ENCODE measurements at regions not wholly inside any gene's neighbourhood (a gene's known extent, or its start where the extent isn't known, plus 50 kb on each side); places are given as distances from the start of the nearest gene placed in this dataset.
"Not testable (repeated sequence)": the region's sequence is repeated elsewhere in the genome, so short reads cannot be mapped to it uniquely, and the experiment has no call there.

DNA sequence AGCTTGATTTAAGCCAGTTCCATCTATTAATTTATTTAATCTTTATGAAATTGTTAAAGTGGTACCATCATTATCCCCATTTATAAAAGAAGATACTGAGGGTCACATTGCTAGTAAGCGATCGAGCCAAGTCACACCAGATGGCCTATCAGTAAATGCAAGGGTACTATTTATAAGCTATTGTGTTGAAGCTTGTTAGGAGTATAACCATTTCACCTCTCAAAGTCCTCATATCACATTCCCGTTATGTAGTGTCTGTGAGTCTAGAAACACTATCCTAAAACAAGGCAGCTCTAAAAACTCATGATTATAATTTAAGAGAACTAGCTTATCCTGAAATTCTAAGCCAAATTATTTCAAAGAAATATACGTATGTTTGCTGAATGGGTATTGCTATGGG, 1161.8 kb downstream of the EFNA5 start:
- DNase-seq = no peak

DNA sequence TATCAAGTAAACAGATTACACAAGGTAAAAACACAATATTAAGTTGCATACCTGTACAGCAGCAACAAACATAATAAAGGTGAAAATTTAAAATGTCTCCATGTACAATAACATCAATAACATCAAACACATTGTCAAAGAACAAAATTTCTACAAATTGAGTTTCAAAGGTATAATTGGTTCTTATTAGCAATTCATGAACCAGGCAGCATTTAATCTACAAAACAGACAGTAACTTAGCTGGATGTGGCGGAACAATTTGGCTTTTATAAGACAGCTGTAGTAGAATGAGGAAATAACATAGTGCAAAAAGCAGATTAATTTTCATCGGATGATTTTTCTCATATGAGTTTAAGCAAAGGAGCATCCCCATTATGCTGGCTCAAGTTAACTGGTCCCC, 1176.8 kb downstream of the EFNA5 start:
- no peak for DNase-seq

DNA sequence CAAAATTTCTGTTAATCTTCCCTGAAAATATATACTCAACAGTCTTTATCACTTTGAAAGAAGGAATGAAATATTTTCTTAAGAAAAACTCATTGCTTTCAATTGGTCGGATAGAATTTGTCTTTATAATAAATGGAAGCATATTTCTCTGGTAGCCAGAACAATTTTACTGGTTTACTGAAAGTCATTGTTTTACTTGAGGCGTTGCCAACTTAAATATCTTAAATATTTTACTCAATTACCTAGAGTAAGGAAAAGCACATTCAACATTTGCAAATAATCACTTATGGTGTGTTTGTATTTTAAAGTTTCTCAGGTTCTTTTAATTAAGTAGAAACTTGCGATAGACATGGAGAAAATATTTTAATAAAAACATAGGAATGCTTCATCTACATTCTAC, 1181.7 kb downstream of the EFNA5 start:
- no peak for DNase-seq

DNA sequence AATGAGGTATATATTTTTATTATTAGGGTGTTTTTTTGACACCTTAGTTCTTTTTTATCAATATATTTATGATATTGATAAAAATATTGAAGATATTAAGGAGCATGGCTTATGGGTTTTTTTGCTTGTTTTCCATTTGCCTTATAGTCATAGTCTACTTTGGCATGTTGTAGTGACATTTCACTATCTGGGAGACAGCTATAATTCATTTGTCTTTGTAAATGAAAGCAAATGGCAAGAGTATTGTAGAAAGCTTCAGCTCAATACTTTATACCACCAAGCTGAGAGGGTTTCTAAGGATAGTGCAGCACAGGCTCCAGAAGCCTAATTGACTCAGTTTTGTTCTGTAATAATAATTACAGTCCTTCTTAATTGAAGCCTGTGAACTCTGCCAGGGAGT, 1182.3 kb downstream of the EFNA5 start:
- no peak for DNase-seq

DNA sequence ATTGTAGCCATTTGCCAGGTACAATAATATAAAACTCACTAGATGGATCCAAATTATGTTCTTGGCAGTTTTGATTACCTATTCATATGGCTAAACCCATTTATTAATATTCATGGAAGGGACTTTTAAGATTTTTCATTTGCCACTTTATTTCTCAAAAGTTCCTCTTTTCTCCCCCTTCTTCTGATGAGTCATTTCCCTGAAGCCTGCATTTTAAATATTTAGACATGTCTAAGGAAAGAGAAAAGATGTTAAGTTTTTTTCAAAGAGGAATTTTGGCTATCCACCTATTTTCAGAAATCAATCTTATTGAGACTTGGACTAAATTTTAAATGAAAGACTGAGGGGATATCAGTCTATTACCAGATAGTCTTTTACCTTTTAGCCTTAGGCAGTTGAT, 1189.4 kb downstream of the EFNA5 start:
- DNase-seq = no peak

DNA sequence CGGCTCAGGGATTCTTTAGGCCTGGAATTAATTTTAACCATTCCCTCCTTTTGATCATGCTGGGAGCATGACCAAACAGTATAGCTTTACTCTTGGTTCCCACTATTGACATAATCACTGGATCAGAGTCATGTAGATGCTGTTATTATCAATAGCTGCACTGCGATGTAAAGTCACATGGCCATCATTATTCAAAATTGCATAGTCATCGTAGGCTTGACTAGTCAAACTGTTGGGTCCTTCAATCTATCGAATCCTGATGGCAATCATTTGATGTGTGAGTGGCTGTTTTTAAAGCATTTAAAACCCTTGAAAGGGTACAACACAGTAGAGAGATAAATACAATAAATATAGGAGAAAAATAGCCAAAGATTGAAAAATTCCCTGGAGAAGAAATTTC, 1194.1 kb downstream of the EFNA5 start:
- DNase-seq = no peak

DNA sequence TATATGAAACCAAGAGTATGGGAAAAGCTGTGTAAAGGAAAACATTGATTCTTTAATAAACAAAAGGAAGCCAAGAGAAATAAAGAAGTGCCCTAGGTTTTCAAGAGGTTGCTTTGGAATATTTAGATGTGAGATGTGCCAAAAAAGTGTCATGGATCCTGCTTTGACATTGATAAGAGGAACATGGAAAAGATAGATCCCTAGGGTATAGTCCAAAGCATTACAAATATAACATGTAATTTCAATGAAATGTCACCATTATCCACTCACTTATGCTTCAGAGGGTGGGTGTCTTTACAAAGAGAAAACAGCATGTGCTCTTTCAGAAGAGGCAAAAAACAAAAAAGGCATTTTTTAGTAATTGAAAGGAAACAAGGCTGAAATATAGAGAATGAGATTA, 1196.7 kb downstream of the EFNA5 start:
- no peak for DNase-seq

DNA sequence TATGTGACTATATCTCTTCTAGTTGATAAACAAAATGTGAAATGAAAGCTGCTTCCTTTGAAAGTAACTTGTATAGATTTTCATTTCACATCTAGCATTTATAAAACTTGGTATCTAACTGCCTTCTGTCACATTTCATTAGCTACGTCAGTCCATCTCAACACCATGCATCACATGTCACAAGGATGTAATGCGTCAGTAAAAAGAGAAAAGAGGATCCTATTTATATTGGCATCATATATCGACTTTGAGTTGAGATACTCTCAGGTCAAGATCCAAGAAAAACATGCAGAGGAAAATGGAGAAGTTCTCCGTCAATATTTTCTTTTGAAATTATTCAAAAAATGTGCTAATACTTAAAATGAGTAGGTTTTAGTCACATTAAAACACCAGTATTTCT, 1211.2 kb downstream of the EFNA5 start:
- no peak for DNase-seq

DNA sequence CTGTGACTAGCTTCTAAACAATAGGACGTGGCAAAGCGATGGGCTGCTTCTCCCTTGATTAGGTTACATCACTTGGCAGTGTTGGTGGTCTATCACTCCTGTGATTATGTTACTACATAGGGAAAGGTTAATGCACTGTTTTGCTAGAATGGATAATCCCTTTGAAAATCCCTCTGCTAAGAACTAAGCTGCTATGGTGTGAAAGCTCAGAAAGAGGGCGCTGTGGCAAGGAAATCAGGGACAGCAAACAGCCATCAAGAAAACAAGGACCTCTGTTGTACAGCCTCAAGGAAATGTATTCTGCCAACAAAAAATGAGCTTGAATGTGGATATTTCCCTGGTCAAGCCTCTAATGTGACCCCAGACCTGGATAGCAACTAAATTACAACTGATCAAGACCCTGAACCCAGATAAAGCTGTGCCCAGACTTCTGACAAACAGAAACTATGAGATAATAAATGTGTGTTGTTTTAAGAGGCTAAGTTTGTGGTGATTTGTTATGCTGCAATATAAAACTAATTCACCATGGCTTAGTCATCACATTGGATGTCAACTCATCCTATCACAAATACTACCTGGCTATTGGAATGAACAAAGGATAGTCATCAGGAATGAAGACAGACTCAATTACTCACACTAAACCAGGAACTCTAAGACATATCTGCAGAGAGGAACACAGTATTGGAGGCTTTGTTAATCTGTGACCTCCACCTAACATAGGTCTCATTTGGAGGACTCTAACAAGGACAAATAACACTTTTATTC, 1215.9 kb downstream of the EFNA5 start:
- no peak for DNase-seq

DNA sequence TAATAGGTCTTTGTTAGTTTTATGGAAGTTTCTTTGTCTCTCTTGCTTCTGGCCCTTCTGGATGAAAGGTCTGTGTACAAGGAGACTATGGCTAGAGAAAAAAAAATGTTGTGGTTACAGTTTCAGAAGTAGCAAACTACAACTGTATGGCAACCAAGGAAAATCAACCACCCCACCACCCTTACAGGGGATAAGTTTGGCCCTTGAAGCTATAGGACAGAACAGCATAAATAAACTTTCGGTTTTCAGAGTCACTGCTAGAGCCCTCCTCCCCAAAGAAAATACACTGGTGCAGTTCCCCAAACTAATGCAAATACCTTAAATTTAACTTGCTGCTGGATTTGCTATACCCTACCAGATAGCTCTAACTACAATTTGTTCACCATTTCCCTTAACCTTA, 1216.7 kb downstream of the EFNA5 start:
- no peak for DNase-seq

DNA sequence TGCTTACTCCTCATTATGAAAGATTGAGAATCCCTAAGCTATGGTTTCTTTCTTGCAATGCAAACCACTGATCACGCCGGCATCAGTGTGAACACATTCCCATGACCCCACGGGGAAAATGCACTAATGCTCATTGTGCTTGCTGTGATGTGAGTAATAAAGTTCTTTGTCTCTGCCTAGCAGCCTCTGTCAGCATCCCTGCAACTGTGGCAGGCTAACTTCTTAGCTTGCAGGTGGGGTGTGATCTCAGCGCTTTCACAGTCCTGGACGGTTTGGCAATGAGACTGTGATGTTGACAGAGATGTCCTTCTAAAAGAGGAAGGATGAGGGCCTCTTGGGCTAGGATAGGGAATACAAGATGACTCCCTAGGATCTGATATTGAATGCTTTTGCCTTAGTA, 1218.7 kb downstream of the EFNA5 start:
- no peak for DNase-seq

DNA sequence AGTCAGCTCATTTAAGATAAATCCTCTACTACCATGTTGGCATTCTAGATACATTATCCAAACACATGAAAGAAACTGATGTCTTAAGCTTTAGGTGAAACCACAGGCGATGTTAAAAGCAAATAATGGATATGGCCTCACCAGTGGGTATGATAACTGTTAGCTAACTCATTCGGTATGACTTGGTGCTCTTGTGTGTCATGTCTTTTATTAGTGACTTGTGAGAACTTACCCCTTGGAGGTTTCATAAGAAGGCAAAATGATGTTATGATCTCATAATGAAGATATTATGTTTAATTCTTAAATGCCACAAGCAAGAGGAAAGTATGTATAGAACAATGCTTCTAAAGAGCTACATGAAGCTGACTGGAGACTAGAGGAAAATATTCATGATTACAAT, 1227.0 kb downstream of the EFNA5 start:
- no peak for DNase-seq

DNA sequence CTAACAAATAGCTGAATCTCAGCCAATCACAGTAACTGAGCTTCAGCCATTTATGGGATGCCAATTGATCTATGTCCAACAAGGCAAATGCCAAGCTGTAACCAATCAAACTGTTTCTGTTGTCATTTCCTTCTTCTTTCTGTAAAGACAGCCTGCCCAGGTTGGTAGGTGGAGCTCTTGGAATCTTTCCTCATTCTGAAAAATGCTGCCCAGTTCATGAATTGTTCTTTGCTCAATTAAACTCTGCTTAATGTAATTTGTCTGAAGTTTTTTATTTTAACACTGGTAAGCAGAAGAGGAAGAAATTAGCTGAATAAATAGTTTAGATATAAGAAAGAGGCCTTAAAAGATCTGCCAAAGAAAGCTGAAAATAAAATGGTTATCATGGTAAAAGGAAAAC, 1235.6 kb downstream of the EFNA5 start:
- no peak for DNase-seq

DNA sequence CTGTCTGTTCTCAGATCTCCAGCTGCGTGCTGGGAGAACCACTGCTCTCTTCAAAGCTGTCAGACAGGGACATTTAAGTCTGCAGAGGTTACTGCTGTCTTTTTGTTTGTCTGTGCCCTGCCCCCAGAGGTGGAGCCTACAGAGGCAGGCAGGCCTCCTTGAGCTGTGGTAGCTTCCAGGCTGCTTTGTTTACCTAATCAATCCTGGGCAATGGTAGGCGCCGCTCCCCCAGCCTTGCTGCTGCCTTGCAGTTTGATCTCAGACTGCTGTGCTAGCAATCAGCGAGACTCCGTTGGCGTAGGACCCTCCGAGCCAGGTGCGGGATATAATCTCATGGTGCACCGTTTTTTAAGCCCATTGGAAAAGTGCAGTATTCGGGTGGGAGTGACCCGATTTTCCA, 1240.0 kb downstream of the EFNA5 start:
- not testable (repeated sequence) for DNase-seq

DNA sequence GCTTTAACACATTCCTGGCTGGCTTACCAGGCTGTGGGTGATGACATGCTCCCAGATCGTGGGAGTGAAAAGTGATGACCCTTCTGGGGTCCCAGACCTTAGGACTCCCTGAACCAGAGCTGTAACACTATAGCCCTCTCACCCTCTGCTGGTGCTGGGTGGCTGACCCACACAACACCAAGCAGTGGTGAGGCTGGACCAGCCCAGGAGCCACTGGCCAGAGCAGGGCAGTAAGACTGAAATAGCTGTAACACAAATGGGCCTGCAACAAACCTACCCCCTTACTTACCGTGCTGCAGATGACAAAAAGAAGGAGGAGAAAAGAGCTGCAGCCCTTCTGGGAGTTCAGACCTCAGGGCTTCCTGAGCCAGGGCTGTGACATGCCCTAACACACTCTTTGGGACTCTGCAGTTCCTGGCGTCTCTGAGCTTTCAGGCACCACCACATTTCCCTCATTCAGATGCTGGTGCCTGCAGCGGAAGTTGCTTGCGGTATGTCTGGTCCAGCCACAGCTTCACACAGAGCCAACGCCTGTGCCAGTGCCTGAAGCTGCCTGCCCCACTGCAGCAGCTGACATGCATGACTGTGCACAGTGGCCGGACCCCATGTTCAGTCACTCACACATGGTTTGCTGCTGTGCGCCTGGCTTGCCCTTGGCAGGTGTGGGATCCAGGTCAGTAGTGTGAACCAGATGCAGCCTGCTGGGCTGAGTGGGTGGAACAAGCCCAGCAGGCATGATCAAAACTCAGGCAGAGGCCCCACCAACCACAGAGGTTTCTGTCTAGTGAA, 1247.4 kb downstream of the EFNA5 start:
- DNase-seq = no peak

DNA sequence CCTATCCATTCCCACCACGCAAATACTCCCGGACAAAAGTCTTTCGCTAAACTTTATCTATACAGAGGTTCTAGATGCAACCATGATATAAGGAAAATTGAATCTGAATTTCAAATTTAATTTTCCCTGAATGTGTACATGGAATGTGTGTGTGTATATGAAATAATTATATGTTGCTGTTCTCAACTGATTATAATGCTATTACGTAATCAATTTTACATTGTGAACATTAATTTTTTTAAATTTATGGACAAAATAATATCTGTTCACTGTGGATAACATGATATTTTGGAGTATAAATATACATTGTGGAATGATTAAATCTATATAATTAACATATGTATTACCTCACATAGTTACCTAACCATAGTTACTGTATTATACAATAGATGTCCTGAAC, 1250.6 kb downstream of the EFNA5 start:
- no peak for DNase-seq

DNA sequence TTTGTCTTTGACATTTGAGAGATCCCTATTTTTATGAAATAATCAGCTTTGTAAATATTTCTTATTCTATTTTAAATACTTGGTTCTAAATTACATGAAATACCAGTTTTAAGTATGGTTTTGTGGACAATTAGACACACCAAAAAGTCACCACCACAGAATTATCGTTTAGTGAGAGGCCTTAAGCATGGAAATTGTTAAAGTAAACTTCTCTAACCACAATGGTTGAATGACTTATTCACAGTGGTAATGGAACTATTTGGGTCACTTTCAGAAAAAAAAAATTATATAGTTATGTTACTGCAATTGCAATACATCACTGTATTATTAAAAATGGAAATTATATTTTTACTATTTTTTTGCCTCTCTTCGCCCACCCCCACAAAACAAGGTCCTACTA, 1252.5 kb downstream of the EFNA5 start:
- no peak for DNase-seq

DNA sequence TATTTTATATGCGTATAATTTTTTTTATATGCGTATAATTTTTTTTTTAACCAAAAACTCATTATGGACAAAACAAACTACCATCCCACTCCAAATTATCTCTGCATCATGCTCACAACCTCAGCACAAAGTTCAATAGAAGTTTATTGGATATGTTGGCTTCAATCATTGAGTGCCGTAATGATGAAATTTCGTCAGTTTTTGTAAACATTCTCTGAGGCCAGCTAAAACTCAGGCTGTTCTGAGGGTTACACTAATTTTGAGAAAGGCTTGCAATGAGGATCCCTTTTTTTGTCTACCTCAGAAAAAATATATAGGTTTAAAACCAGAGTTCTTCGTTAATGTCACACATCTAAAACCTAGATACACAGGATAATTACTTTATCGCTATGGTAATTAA, 1253.2 kb downstream of the EFNA5 start:
- DNase-seq = no peak

DNA sequence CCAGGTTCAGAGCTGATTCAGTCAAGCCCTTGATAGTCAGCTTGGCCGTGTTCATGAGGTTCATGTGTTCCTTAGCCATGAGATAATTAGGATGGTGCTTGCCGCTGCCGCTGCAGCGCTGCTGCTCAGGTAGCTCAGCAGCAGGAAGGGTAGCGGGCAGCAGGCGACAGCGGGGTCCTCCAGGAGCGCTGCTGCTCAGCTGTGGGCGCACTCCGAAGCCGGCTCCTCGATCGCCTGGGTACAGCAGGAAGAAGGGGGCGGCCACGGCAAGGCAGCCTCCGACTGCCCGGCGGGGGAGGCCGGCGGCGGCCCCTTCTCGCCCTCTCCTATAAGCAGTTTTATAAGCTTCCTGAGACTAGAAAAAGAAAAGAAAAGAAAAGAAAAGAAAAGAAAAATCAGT, 1253.6 kb downstream of the EFNA5 start:
- DNase-seq = no peak

DNA sequence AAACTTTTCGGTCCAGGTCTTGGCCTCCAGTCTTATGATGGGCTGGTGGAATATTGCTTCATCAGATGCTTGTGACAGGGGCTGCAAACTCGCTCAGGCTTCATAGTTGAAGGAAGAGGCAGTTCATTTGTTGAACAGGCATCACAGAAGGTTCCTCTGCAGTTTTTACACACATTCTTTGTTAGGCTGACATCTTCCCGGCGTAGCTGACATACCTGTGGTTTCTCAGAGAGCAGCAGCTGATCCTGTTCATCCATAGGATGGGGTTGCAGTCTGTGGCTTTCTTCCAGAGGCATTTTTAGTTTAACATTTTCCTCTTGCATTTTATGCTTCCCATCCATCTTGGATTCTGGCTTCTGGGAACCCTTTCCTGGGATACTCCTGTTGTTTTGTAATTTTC, 1255.2 kb downstream of the EFNA5 start:
- DNase-seq = no peak

DNA sequence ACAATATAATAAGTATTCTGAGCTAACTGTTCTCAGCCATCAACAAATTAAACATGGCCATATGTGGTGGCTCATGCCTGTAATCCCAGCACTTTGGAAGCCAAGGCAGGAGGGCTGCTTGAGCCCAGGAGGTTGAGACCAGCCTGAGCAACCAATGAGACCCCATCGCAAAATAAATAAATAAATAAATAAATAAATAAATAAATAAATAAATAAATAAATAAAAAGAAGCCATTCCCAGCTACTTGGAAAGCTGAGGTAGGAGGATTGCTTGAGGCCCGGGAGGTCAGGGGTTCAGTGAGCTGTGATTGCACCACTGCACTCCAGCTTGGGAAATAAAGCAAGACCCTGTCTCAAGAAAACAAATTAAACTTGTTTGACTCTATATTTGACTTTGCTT, 1256.4 kb downstream of the EFNA5 start:
- DNase-seq = no peak

DNA sequence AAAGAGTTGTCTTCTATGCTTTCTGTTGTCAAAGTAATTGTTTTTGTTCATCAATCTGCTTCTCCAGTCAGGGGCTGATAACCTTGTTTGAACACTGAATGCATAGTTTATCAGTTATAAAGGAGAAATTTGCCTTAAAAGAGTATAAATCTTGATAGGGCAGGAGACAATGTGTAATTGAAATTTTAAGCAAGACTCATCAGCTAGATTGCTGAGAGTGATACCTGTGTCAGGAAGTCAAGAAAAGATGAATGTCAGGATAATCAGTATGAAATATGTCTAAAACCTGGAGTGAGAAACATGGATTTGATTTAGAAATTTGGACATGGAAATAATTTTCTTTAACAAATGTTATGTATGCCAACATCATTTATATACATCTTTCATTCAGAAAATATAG, 1258.1 kb downstream of the EFNA5 start:
- no peak for DNase-seq

DNA sequence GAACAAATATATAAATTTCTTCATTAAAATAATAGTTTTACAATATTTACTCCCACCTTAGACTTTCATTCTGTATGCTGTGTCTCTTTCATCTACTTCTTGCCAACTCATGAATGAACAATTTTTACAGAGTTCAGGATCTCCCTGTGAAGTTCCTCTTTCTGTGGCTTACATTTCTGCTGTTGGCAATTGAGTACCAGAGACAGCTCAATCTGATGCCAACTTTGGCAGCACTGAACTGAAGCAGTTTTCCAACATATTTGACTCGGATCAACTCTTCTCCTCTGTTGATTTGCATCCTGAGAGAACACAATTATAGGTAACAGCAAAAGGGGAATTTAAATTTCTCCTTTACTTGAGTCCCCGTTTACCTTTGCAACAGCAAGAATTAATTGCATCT, 1262.2 kb downstream of the EFNA5 start:
- no peak for DNase-seq

DNA sequence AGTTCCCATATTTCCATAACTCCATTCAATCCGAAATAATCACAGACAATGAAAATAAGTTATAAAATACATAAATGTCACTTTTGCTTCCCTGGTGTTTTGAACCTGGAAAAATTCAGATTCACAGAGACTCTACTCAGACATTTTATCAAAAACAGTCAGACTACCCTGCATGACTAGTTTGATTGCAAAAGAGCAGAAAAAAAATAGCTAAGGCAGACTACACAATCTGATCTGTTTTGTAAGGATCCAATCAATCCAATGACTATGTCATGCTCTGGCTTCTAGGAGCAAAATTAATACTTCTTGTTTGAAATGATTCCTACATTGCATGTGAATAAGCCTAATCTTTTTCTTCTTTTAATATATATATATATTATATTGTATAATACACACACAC, 1262.6 kb downstream of the EFNA5 start:
- no peak for DNase-seq

DNA sequence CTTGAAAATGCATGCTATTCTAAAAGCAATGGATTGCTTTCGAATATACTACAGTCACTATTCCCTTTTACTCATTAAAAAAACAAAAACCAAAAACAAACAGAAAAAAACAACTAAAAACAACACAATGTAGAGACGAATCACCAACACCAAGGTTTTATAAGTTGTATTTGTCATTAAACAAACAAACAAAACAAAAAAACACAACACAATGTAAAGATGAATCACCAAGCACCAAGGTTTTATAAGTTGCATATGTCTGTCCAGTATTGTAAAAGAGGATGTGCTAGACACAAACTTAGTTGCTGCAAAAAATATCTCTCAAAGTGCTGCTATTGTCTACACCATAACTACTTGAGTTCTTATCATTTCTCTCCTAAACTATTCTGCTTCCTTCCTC, 1269.2 kb downstream of the EFNA5 start:
- DNase-seq = no peak
